LNCAP (cell line): ENCODE measurements at regions not wholly inside any gene's neighbourhood (a gene's known extent, or its start where the extent isn't known, plus 50 kb on each side); places are given as distances from the start of the nearest gene placed in this dataset.

ENCODE experiments used
- CTCF ChIP-seq: fragments of 450-650 bp; IDR thresholded peaks from 2 replicates; pipeline ENCODE4 v1.5.1; 2017; ENCODE audit warnings: mild to moderate bottlenecking

GRCh38 chr10:53536322-53536721 lies 763.7 kb upstream of the MBL2 start:
- TF ChIP-seq CTCF = no peak

GRCh38 chr10:53534428-53534827 lies 761.8 kb upstream of the MBL2 start:
- TF ChIP-seq CTCF = no peak

- TF ChIP-seq CTCF = no peak
Measured at GRCh38 chr10:53528974-53529373, 756.4 kb upstream of the MBL2 start.

- no peak for TF ChIP-seq CTCF
Measured at GRCh38 chr10:53521046-53521445, 748.5 kb upstream of the MBL2 start.

- TF ChIP-seq CTCF = no peak
Measured at GRCh38 chr10:53508197-53508596, 735.6 kb upstream of the MBL2 start.

- TF ChIP-seq CTCF = no peak
Measured at GRCh38 chr10:53491774-53492173, 719.2 kb upstream of the MBL2 start.

- TF ChIP-seq CTCF = no peak
Measured at GRCh38 chr10:53490553-53490952, 718.0 kb upstream of the MBL2 start.
